Activated CD8-positive, alpha-beta T cell treated with anti-CD3 and anti-CD28 coated beads, Interleukin-2, amount 10 ng/mL, durations not matched to agents 7 days and 5 days (primary cell): ENCODE measurements at regions not wholly inside any gene's neighbourhood (a gene's known extent, or its start where the extent isn't known, plus 50 kb on each side); places are given as distances from the start of the nearest gene placed in this dataset.

Source experiments
- ATAC-seq: fragments of 150-1000 bp; cut with Tn5 transposase; one replicate; pipeline ENCODE4 v1.10.0; 2021; ENCODE audit warnings: moderate library complexity
- CTCF ChIA-PET: fragments of 350-600 bp; sonication (Branson Sonifier 250); formaldehyde crosslinking; loops from one replicate; lab custom pipeline; 2021; ENCODE audit warnings: antibody characterized with exemption; lab: Charles Lee
- POLR2A ChIA-PET: fragments of 350-600 bp; sonication (Branson Sonifier 250); formaldehyde crosslinking; loops from one replicate; lab custom pipeline; 2021; ENCODE audit warnings: antibody characterized with exemption; lab: Charles Lee
- DNase-seq: peaks from one replicate; pipeline ENCODE4 v3.0.0-alpha.2; 2020
- H3K27ac Mint-ChIP-seq: one replicate; pipeline ENCODE4 v1.8.0; 2021; ENCODE audit warnings: mild to moderate bottlenecking, mixed read lengths
- H3K27me3 Mint-ChIP-seq: one replicate; pipeline ENCODE4 v1.8.0; 2021; ENCODE audit warnings: low read depth, mixed read lengths
- H3K36me3 Mint-ChIP-seq: one replicate; pipeline ENCODE4 v1.8.0; 2021; ENCODE audit warnings: low read depth, mixed read lengths
- H3K4me1 Mint-ChIP-seq: one replicate; pipeline ENCODE4 v1.8.0; 2021; ENCODE audit warnings: low read depth, mixed read lengths
- H3K4me3 Mint-ChIP-seq: one replicate; pipeline ENCODE4 v1.8.0; 2021; ENCODE audit warnings: mild to moderate bottlenecking, mixed read lengths
- H3K9me3 Mint-ChIP-seq: one replicate; pipeline ENCODE4 v1.8.0; 2022; ENCODE audit warnings: mixed read lengths; ENCODE audit not compliant: insufficient read depth

- Mint-ChIP-seq H3K4me1 (no peaks in the 10 kb centered on the region), H3K27ac (no peak overlapping the region), H3K9me3 (no peaks in the 10 kb centered on the region), H3K27me3 (no peaks in the 10 kb centered on the region), H3K36me3 (no peaks in the 10 kb centered on the region), H3K4me3 (no peak overlapping the region)
- ATAC-seq (no peak), DNase-seq (no peak)
- CTCF ChIA-PET: no interaction called here
- POLR2A ChIA-PET: no interaction called here
These were observed 525.9 kb downstream of the FGF9 start for GRCh38 chr13:22196777-22197176.

- CTCF ChIA-PET: no interaction called here
- Mint-ChIP-seq H3K27ac (no peak overlapping the region), H3K27me3 (no peaks in the 10 kb centered on the region), H3K4me1 (no peaks in the 10 kb centered on the region), H3K36me3 (no peaks in the 10 kb centered on the region), H3K4me3 (no peak overlapping the region), H3K9me3 (no peaks in the 10 kb centered on the region)
- POLR2A ChIA-PET: interaction anchor here (0.6 kb wide), 1 partner anchor 37 kb away, joined by 5 read pairs; no protein-coding TSS in a partner anchor
- ATAC-seq: no peak
- DNase-seq: no peak
These were observed 527.1 kb downstream of the FGF9 start for GRCh38 chr13:22198001-22198400.

- Mint-ChIP-seq H3K27ac (no peak overlapping the region), H3K27me3 (no peaks in the 10 kb centered on the region), H3K36me3 (no peaks in the 10 kb centered on the region), H3K4me1 (no peaks in the 10 kb centered on the region), H3K9me3 (no peaks in the 10 kb centered on the region), H3K4me3 (no peak overlapping the region)
- ChIA-PET CTCF (no interaction called here), POLR2A (interaction anchor here (0.6 kb wide), 1 partner anchor 38 kb away, joined by 5 read pairs; no protein-coding TSS in a partner anchor)
- no peak for DNase-seq
- ATAC-seq: no peak
These were observed 527.9 kb downstream of the FGF9 start for GRCh38 chr13:22198641-22199217.

GRCh38 chr13:22200440-22200839 is 529.6 kb downstream of the FGF9 start:
- ChIA-PET CTCF (no interaction called here), POLR2A (no interaction called here)
- H3K36me3 Mint-ChIP-seq: no peaks in the 10 kb centered on the region
- H3K4me1 Mint-ChIP-seq: no peaks in the 10 kb centered on the region
- ATAC-seq: no peak
- no peak overlapping the region for H3K27ac Mint-ChIP-seq
- no peaks in the 10 kb centered on the region for H3K27me3 Mint-ChIP-seq
- no peak for DNase-seq
- H3K4me3 Mint-ChIP-seq: no peak overlapping the region
- no peaks in the 10 kb centered on the region for H3K9me3 Mint-ChIP-seq

- no peaks in the 10 kb centered on the region for H3K4me1 Mint-ChIP-seq
- POLR2A ChIA-PET: no interaction called here
- no peak for ATAC-seq
- no peaks in the 10 kb centered on the region for H3K9me3 Mint-ChIP-seq
- no peak for DNase-seq
- CTCF ChIA-PET: no interaction called here
- no peaks in the 10 kb centered on the region for H3K36me3 Mint-ChIP-seq
- no peak overlapping the region for H3K4me3 Mint-ChIP-seq
- H3K27me3 Mint-ChIP-seq: no peaks in the 10 kb centered on the region
- no peak overlapping the region for H3K27ac Mint-ChIP-seq
These were observed 530.6 kb downstream of the FGF9 start for GRCh38 chr13:22201375-22201925.

GRCh38 chr13:22210134-22210930 is 539.5 kb downstream of the FGF9 start:
- Mint-ChIP-seq H3K27ac (no peak overlapping the region), H3K4me1 (no peaks in the 10 kb centered on the region), H3K4me3 (no peak overlapping the region), H3K27me3 (no peaks in the 10 kb centered on the region), H3K36me3 (no peaks in the 10 kb centered on the region), H3K9me3 (no peaks in the 10 kb centered on the region)
- ATAC-seq (no peak), DNase-seq (no peak)
- ChIA-PET POLR2A (no interaction called here), CTCF (no interaction called here)

GRCh38 chr13:22211876-22212275 is 541.0 kb downstream of the FGF9 start:
- Mint-ChIP-seq H3K4me3 (no peak overlapping the region), H3K4me1 (no peaks in the 10 kb centered on the region), H3K27ac (no peak overlapping the region), H3K36me3 (no peaks in the 10 kb centered on the region), H3K9me3 (no peaks in the 10 kb centered on the region), H3K27me3 (no peaks in the 10 kb centered on the region)
- ATAC-seq: no peak
- ChIA-PET CTCF (no interaction called here), POLR2A (no interaction called here)
- DNase-seq: no peak

- no peak overlapping the region for H3K27ac Mint-ChIP-seq
- no peaks in the 10 kb centered on the region for H3K9me3 Mint-ChIP-seq
- ChIA-PET CTCF (no interaction called here), POLR2A (no interaction called here)
- no peaks in the 10 kb centered on the region for H3K4me1 Mint-ChIP-seq
- no peak for DNase-seq
- no peaks in the 10 kb centered on the region for H3K27me3 Mint-ChIP-seq
- H3K4me3 Mint-ChIP-seq: no peak overlapping the region
- no peak for ATAC-seq
- H3K36me3 Mint-ChIP-seq: no peaks in the 10 kb centered on the region
These were observed 541.7 kb downstream of the FGF9 start for GRCh38 chr13:22212576-22212975.

GRCh38 chr13:22214184-22214583 is 543.3 kb downstream of the FGF9 start:
- POLR2A ChIA-PET: no interaction called here
- Mint-ChIP-seq H3K27me3 (no peaks in the 10 kb centered on the region), H3K4me1 (no peaks in the 10 kb centered on the region), H3K27ac (no peak overlapping the region), H3K36me3 (no peaks in the 10 kb centered on the region), H3K4me3 (no peak overlapping the region), H3K9me3 (no peaks in the 10 kb centered on the region)
- no peak for DNase-seq
- ATAC-seq: no peak
- CTCF ChIA-PET: no interaction called here

- ATAC-seq (no peak), DNase-seq (no peak)
- POLR2A ChIA-PET: no interaction called here
- Mint-ChIP-seq H3K36me3 (no peaks in the 10 kb centered on the region), H3K9me3 (no peaks in the 10 kb centered on the region), H3K4me1 (no peaks in the 10 kb centered on the region), H3K4me3 (no peak overlapping the region), H3K27me3 (no peaks in the 10 kb centered on the region), H3K27ac (no peak overlapping the region)
- CTCF ChIA-PET: no interaction called here
These were observed 547.9 kb downstream of the FGF9 start for GRCh38 chr13:22218797-22219196.

- ChIA-PET CTCF (no interaction called here), POLR2A (no interaction called here)
- Mint-ChIP-seq H3K36me3 (no peaks in the 10 kb centered on the region), H3K27me3 (no peaks in the 10 kb centered on the region), H3K4me3 (no peak overlapping the region), H3K4me1 (no peaks in the 10 kb centered on the region), H3K27ac (no peak overlapping the region), H3K9me3 (peaks cover 2% of the 10 kb centered on the region)
- ATAC-seq (no peak), DNase-seq (no peak)
These were observed 548.8 kb downstream of the FGF9 start for GRCh38 chr13:22219709-22220108.
